Neutrophil (primary cell): ENCODE measurements at regions not wholly inside any gene's neighbourhood (a gene's known extent, or its start where the extent isn't known, plus 50 kb on each side); places are given as distances from the start of the nearest gene placed in this dataset.

ENCODE experiments used
- H3K27ac ChIP-seq: fragments of 200-600 bp; sonication (generic); 2 replicates; pipeline ENCODE4 v1.5.1; 2016; ENCODE audit warnings: mild to moderate bottlenecking, moderate library complexity
- H3K27me3 ChIP-seq: fragments of 200-600 bp; sonication (generic); 2 replicates; pipeline ENCODE4 v1.6.0; 2016; ENCODE audit warnings: mild to moderate bottlenecking
- H3K36me3 ChIP-seq: fragments of 200-600 bp; sonication (generic); 2 replicates; pipeline ENCODE4 v1.5.1; 2017
- H3K4me1 ChIP-seq, 2 experiments: fragments of 200-600 bp in 1 of 2; sonication (generic) in 1 of 2; 1 replicate in 1 of 2; 2 replicates in 1 of 2; pipeline versions ENCODE4 v1.5.1 to v1.6.1; 2013 to 2016; ENCODE audit warnings: low read depth in 1 of 2, low read length in 1 of 2, mild to moderate bottlenecking in 1 of 2, moderate library complexity in 1 of 2; ENCODE audit not compliant: control insufficient read depth in 1 of 2, insufficient read depth in 1 of 2
- H3K4me3 ChIP-seq, 2 experiments: fragments of 200-600 bp in 1 of 2; sonication (generic) in 1 of 2; 1 replicate in 1 of 2; 2 replicates in 1 of 2; pipeline ENCODE4 v1.5.1; 2013 to 2016; ENCODE audit warnings: low read depth in 1 of 2, low read length in 1 of 2, mild to moderate bottlenecking in 1 of 2, moderate library complexity in 1 of 2
- H3K9me3 ChIP-seq: fragments of 200-600 bp; sonication (generic); 2 replicates; pipeline ENCODE4 v1.5.1; 2016
- TF ChIP-seq, protein P1 (sequence below): fragments of 200-600 bp; sonication (generic); IDR thresholded peaks from 2 replicates; pipeline ENCODE4 v1.5.1; 2016; ENCODE audit warnings: antibody characterized with exemption

GRCh38 chr13:59538512-59538911 is 625.2 kb downstream of the DIAPH3 start:
- H3K27me3 ChIP-seq = no peaks in the 10 kb centered on the region
- H3K4me1 ChIP-seq = no peaks in the 10 kb centered on the region
- TF ChIP-seq, protein P1, sequence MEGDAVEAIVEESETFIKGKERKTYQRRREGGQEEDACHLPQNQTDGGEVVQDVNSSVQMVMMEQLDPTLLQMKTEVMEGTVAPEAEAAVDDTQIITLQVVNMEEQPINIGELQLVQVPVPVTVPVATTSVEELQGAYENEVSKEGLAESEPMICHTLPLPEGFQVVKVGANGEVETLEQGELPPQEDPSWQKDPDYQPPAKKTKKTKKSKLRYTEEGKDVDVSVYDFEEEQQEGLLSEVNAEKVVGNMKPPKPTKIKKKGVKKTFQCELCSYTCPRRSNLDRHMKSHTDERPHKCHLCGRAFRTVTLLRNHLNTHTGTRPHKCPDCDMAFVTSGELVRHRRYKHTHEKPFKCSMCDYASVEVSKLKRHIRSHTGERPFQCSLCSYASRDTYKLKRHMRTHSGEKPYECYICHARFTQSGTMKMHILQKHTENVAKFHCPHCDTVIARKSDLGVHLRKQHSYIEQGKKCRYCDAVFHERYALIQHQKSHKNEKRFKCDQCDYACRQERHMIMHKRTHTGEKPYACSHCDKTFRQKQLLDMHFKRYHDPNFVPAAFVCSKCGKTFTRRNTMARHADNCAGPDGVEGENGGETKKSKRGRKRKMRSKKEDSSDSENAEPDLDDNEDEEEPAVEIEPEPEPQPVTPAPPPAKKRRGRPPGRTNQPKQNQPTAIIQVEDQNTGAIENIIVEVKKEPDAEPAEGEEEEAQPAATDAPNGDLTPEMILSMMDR = no peak
- no peaks in the 10 kb centered on the region for H3K9me3 ChIP-seq
- no peak overlapping the region for H3K27ac ChIP-seq
- H3K36me3 ChIP-seq = no peaks in the 10 kb centered on the region
- H3K4me3 ChIP-seq = no peak overlapping the region

GRCh38 chr13:59542303-59542702 is 621.4 kb downstream of the DIAPH3 start:
- Histone ChIP-seq H3K9me3 (no peaks in the 10 kb centered on the region), H3K36me3 (no peaks in the 10 kb centered on the region), H3K4me1 (no peaks in the 10 kb centered on the region), H3K27ac (no peak overlapping the region), H3K27me3 (no peaks in the 10 kb centered on the region), H3K4me3 (no peak overlapping the region)
- TF ChIP-seq, protein P1 = no peak

DNA sequence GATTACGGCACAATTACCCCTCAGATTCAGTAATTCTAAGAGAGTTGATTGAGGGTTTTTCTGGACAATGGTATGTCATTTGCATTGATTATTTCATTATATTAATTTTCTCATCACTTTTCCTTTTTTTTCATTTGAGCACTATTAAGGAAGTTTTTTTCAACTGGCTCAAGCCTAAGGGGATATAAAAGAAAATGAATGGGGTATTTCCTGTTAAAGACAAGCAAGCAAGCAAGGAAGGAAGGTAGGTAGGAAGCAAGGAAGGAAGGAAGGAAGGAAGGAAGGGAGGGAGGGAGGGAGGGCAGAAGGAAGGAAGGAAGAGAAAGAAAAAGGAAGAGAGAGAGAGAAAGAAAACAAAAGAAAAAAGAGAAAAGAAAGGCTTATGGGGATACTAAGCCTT is 620.3 kb downstream of the DIAPH3 start:
- H3K4me3 ChIP-seq = no peak overlapping the region
- H3K9me3 ChIP-seq = no peaks in the 10 kb centered on the region
- TF ChIP-seq, protein P1 = no peak
- no peaks in the 10 kb centered on the region for H3K27me3 ChIP-seq
- no peaks in the 10 kb centered on the region for H3K4me1 ChIP-seq
- H3K36me3 ChIP-seq = no peaks in the 10 kb centered on the region
- H3K27ac ChIP-seq = no peak overlapping the region

DNA sequence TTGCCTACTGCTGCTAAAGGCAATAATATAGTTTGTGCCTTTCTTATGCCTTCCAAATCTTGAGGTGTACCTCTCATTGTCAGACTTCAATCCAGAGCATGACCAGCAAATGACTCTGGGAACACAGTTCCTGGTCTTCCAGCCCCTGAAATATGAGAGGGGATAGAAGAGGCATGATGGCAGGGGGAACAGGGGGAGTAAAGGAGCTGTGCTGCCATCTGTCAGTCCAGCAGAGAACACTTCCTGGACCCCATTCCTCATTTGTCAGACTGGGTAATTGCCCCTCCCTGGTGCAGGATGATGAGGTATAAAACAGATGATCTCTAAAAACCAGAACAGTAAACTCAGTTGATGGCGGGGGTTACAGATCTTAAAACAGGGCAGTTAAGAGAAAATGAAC is 618.7 kb downstream of the DIAPH3 start:
- no peak overlapping the region for H3K4me3 ChIP-seq
- TF ChIP-seq, protein P1 = no peak

DNA sequence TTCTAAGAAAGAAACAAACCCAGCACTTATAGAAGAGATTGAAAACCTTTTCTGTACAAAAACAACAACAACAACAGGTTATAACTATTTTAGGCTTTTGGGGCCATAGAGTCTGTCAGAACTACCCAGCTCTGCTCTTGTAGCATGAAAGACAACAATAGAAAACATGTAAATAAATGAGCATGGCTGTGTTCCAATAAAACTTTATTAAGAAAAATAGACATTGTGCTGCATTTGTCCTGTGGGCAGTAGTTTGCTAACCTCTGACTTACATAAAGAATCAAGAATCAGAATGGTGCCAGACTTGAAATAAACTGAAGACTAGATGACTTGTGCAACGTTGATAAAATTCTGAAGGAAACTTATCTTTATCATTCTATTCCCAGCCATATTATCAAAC is 617.5 kb downstream of the DIAPH3 start:
- Histone ChIP-seq H3K4me3 (no peak overlapping the region), H3K9me3 (no peaks in the 10 kb centered on the region), H3K27ac (no peak overlapping the region), H3K4me1 (no peaks in the 10 kb centered on the region), H3K27me3 (no peaks in the 10 kb centered on the region), H3K36me3 (no peaks in the 10 kb centered on the region)
- TF ChIP-seq, protein P1 = no peak

More for the DNA sequence above, 618.7 kb downstream of the DIAPH3 start:
- Histone ChIP-seq H3K36me3 (no peaks in the 10 kb centered on the region), H3K27ac (no peak overlapping the region), H3K27me3 (no peaks in the 10 kb centered on the region), H3K4me1 (no peaks in the 10 kb centered on the region), H3K9me3 (no peaks in the 10 kb centered on the region)

DNA sequence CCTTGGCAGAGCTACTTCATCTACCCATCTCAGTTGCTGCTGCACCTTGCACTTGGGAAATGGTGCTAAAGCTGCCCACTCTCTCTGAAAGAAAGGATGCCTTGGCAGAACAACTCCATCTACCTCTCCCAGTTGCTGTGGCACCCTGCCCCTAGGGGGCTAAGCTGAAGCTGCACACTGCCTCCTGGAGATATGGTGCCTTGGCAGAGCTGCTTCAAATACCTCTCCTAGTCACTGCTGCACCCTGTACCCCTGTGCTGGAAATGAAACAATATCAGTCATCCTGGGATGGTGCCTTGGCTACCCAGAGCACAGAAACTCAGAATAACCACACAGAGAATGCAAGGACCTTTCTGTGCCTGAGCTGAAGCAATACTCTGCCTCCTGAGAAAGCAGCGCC is 615.8 kb downstream of the DIAPH3 start:
- H3K9me3 ChIP-seq = no peaks in the 10 kb centered on the region
- no peaks in the 10 kb centered on the region for H3K36me3 ChIP-seq
- H3K27ac ChIP-seq = no peak overlapping the region
- H3K4me3 ChIP-seq = no peak overlapping the region
- no peaks in the 10 kb centered on the region for H3K4me1 ChIP-seq
- TF ChIP-seq, protein P1 = no peak
- H3K27me3 ChIP-seq = no peaks in the 10 kb centered on the region
